GM23338 (cell line): ENCODE measurements at regions not wholly inside any gene's neighbourhood (a gene's known extent, or its start where the extent isn't known, plus 50 kb on each side); places are given as distances from the start of the nearest gene placed in this dataset.

Experiments
- ATAC-seq: fragments of 200-7000 bp; cut with Tn5 transposase; 3 replicates; pipeline ENCODE4 v1.9.1; 2020
- DNase-seq: peaks from one replicate; pipeline ENCODE4 v3.0.0-alpha.2; 2015; ENCODE audit warnings: low spot score
- H2AFZ ChIP-seq: fragments of 200-600 bp; sonication (generic); 2 replicates; pipeline ENCODE4 v1.8.0; 2016; ENCODE audit warnings: antibody characterized with exemption, mild to moderate bottlenecking, moderate library complexity
- H3F3A ChIP-seq: fragments of 200-600 bp; sonication (generic); replicated peaks from 2 replicates; pipeline ENCODE4 v1.8.0; 2017; ENCODE audit warnings: antibody characterized with exemption, mixed run types, low read depth
- H3K27ac ChIP-seq: fragments of 200-600 bp; sonication (generic); 2 replicates; pipeline ENCODE4 v1.6.1; 2016; ENCODE audit warnings: low read depth
- H3K27me3 ChIP-seq: fragments of 200-600 bp; sonication (generic); 2 replicates; pipeline ENCODE4 v1.8.0; 2016; ENCODE audit warnings: mild to moderate bottlenecking, mixed run types, moderate library complexity; ENCODE audit not compliant: insufficient read depth
- H3K36me3 ChIP-seq: fragments of 200-600 bp; sonication (generic); 2 replicates; pipeline ENCODE4 v1.8.0; 2016; ENCODE audit warnings: mild to moderate bottlenecking; ENCODE audit not compliant: insufficient read depth
- H3K4me1 ChIP-seq: fragments of 200-600 bp; sonication (generic); 2 replicates; pipeline ENCODE4 v1.8.0; 2016; ENCODE audit warnings: mild to moderate bottlenecking, moderate library complexity; ENCODE audit not compliant: insufficient read depth
- H3K4me2 ChIP-seq: fragments of 200-600 bp; sonication (generic); 2 replicates; pipeline ENCODE4 v1.7.1; 2017; ENCODE audit warnings: mixed run types
- H3K4me3 ChIP-seq: fragments of 200-600 bp; sonication (generic); 2 replicates; pipeline ENCODE4 v1.6.1; 2016; ENCODE audit warnings: mixed run types
- H3K79me2 ChIP-seq: fragments of 200-600 bp; sonication (generic); replicated peaks from 2 replicates; pipeline ENCODE4 v1.8.0; 2017; ENCODE audit warnings: mild to moderate bottlenecking; ENCODE audit not compliant: insufficient read depth
- H3K9me2 ChIP-seq: fragments of 200-600 bp; sonication (generic); 2 replicates; pipeline ENCODE4 v1.8.0; 2017; ENCODE audit not compliant: insufficient read depth
- H4K20me1 ChIP-seq: fragments of 200-600 bp; sonication (generic); replicated peaks from 2 replicates; pipeline ENCODE4 v1.8.0; 2017; ENCODE audit warnings: mild to moderate bottlenecking; ENCODE audit not compliant: insufficient read depth
- H3K27ac Mint-ChIP-seq: 2 replicates; pipeline ENCODE4 v1.8.0; 2020; ENCODE audit warnings: inconsistent platforms, mild to moderate bottlenecking, moderate library complexity, mixed read lengths
- H3K27me3 Mint-ChIP-seq: 3 replicates; pipeline ENCODE4 v1.8.0; 2022; ENCODE audit warnings: low read depth, mild to moderate bottlenecking, moderate library complexity, mixed read lengths, inconsistent platforms; ENCODE audit not compliant: insufficient read depth, poor library complexity
- H3K36me3 Mint-ChIP-seq: 3 replicates; pipeline ENCODE4 v1.8.0; 2021; ENCODE audit warnings: low read depth, mild to moderate bottlenecking, inconsistent platforms, moderate library complexity, mixed read lengths
- H3K4me1 Mint-ChIP-seq: 3 replicates; pipeline ENCODE4 v1.8.0; 2020; ENCODE audit warnings: mild to moderate bottlenecking, inconsistent platforms, mixed read lengths
- H3K4me3 Mint-ChIP-seq: 3 replicates; pipeline ENCODE4 v1.8.0; 2021; ENCODE audit warnings: moderate library complexity, mild to moderate bottlenecking, inconsistent platforms, mixed read lengths
- H3K9me3 Mint-ChIP-seq: 3 replicates; pipeline ENCODE4 v1.8.0; 2020; ENCODE audit warnings: moderate library complexity, mild to moderate bottlenecking, inconsistent platforms, mixed read lengths
- CREB1 ChIP-seq: fragments of 250-450 bp; sonication (Bioruptor Pico); IDR thresholded peaks from 2 replicates; pipeline ENCODE4 v1.5.0; 2020; ENCODE audit warnings: low read depth, mild to moderate bottlenecking, moderate library complexity
- EZH2phosphoT487 ChIP-seq: fragments of 200-600 bp; sonication (generic); IDR thresholded peaks from one replicate; pipeline ENCODE4 v1.8.1; 2018; ENCODE audit warnings: antibody characterized with exemption; ENCODE audit not compliant: unreplicated experiment
- JUNB ChIP-seq: IDR thresholded peaks from one replicate; pipeline ENCODE4 v1.6.1; 2016; ENCODE audit warnings: antibody characterized with exemption; ENCODE audit not compliant: unreplicated experiment
- STAT1 ChIP-seq: IDR thresholded peaks from one replicate; pipeline ENCODE4 v1.6.1; 2016; ENCODE audit warnings: antibody characterized with exemption; ENCODE audit not compliant: unreplicated experiment
- ZNF114 ChIP-seq: fragments of 250-450 bp; sonication (Bioruptor Pico); IDR thresholded peaks from 2 replicates; pipeline ENCODE4 v1.5.0; 2020; ENCODE audit warnings: mild to moderate bottlenecking, moderate library complexity
- ZNF331 ChIP-seq: fragments of 250-450 bp; sonication (Bioruptor Pico); IDR thresholded peaks from 2 replicates; pipeline ENCODE4 v1.5.0; 2020; ENCODE audit warnings: low read depth, mild to moderate bottlenecking, moderate library complexity
- TF ChIP-seq, protein P1 (sequence below), 2 experiments: fragments of 200-600 bp in 1 of 2; sonication (generic) in 1 of 2; conservative IDR thresholded peaks; 2 replicates each; pipeline versions ENCODE4 v1.5.1 to v1.6.1; 2016 to 2017; ENCODE audit warnings: antibody characterized with exemption in 2 of 2, low read depth in 2 of 2, mild to moderate bottlenecking in 2 of 2, moderate library complexity in 1 of 2
- TF ChIP-seq, protein P2 (sequence below): fragments of 250-450 bp; sonication (Bioruptor Pico); IDR thresholded peaks from 2 replicates; pipeline ENCODE4 v1.5.0; 2020; ENCODE audit warnings: mild to moderate bottlenecking, moderate library complexity

DNA sequence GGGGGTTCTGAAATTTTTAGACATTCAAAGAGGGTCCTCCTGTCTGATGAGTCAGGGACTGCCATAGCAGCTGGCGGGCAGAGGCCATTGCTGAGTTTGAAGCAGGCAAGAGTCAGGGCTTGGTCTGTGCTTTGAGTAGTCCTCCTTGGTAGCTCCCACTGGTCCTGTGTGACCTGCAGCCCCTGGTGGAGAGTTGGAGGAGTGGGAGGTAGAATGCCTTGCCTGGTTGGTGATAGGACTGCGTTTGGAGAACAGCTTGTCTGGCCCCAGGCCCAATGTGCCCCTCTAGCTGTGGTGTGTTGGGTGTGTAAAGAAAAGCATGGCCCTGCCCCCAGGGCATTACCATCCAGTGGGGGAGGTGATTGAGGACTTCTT lies 116.7 kb downstream of the BEGAIN start:
- peaks cover 11% of the 10 kb centered on the region for H3K4me1 ChIP-seq
- H4K20me1 ChIP-seq: no peaks in the 10 kb centered on the region; the same call in 1 of the 2 replicates
- Mint-ChIP-seq H3K27ac (no peak overlapping the region), H3K36me3 (no peaks in the 10 kb centered on the region; the same call in 2 of the 3 replicates), H3K27me3 (peaks cover 7% of the 10 kb centered on the region), H3K9me3 (no peaks in the 10 kb centered on the region), H3K4me1 (peaks cover 17% of the 10 kb centered on the region), H3K4me3 (no peak overlapping the region)
- no peak overlapping the region for H3K4me2 ChIP-seq
- H3K27ac ChIP-seq: no peak overlapping the region
- peaks cover 6% of the 10 kb centered on the region; the same call in 1 of the 2 replicates for H3F3A ChIP-seq
- no peak overlapping the region for H2AFZ ChIP-seq
- no peak overlapping the region for H3K4me3 ChIP-seq
- H3K79me2 ChIP-seq: no peaks in the 10 kb centered on the region
- ATAC-seq (no peak), DNase-seq (no peak)
- no peaks in the 10 kb centered on the region for H3K36me3 ChIP-seq
- H3K27me3 ChIP-seq: no peaks in the 10 kb centered on the region
- TF ChIP-seq, protein P1, sequence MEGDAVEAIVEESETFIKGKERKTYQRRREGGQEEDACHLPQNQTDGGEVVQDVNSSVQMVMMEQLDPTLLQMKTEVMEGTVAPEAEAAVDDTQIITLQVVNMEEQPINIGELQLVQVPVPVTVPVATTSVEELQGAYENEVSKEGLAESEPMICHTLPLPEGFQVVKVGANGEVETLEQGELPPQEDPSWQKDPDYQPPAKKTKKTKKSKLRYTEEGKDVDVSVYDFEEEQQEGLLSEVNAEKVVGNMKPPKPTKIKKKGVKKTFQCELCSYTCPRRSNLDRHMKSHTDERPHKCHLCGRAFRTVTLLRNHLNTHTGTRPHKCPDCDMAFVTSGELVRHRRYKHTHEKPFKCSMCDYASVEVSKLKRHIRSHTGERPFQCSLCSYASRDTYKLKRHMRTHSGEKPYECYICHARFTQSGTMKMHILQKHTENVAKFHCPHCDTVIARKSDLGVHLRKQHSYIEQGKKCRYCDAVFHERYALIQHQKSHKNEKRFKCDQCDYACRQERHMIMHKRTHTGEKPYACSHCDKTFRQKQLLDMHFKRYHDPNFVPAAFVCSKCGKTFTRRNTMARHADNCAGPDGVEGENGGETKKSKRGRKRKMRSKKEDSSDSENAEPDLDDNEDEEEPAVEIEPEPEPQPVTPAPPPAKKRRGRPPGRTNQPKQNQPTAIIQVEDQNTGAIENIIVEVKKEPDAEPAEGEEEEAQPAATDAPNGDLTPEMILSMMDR (conservative IDR thresholded peaks at IDR 0.05; ENCODE audit: low read depth in 2 of 2): 0 out of 4 replicates have a peak, but pooled peaks of 1 of the 2 experiments have one; percentile 6
- no peak for TF ChIP-seq EZH2phosphoT487
- no peaks in the 10 kb centered on the region for H3K9me2 ChIP-seq

DNA sequence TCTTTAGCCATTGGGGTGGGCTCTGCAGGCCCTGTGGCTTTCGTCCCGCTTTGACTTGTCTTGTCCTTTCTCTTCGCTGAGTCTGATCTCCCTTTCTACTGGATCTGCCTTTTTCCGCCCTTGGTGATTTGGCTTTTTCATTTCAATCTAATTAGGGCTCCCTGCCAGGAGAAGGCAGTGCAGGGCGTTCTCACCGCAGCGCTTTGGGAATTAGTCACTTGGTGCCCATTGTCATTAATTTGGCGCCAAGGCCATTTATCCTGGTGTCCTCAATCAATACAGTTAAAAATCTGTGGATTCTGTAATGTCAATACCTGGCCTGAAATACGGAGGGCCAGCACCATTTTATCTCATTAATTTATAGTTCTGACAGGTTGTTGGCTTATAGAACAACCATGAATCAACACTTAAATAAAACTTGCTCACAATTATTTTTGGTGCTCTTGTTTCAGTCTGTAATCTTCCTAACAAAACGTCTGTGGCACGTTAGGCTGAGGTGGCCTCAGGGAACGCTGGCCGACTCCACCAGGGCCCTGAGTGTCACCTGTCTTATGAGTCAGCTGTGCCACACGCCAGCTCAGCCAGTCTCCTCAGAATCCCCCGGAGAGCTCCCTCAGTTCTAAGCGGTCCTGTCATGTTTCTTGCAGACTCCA lies 115.7 kb downstream of the BEGAIN start:
- Histone ChIP-seq H2AFZ (no peak overlapping the region), H3K27ac (no peak overlapping the region), H3K4me1 (peaks cover under 1% of the 10 kb centered on the region; the same call in 1 of the 2 replicates), H3K9me2 (no peaks in the 10 kb centered on the region), H3K4me2 (no peak overlapping the region), H3F3A (peaks cover 5% of the 10 kb centered on the region; the same call in 1 of the 2 replicates), H4K20me1 (no peaks in the 10 kb centered on the region; the same call in 1 of the 2 replicates), H3K27me3 (no peaks in the 10 kb centered on the region), H3K4me3 (no peak overlapping the region), H3K79me2 (no peaks in the 10 kb centered on the region), H3K36me3 (no peaks in the 10 kb centered on the region)
- Mint-ChIP-seq H3K27me3 (peaks cover 7% of the 10 kb centered on the region), H3K4me3 (no peak overlapping the region), H3K4me1 (peaks cover 6% of the 10 kb centered on the region), H3K27ac (no peak overlapping the region), H3K9me3 (no peaks in the 10 kb centered on the region), H3K36me3 (no peaks in the 10 kb centered on the region; the same call in 2 of the 3 replicates)
- TF ChIP-seq JUNB (no peak), ZNF114 (CRISPR knock-in tag) (no peak)
- DNase-seq (no peak), ATAC-seq (no peak)

DNA sequence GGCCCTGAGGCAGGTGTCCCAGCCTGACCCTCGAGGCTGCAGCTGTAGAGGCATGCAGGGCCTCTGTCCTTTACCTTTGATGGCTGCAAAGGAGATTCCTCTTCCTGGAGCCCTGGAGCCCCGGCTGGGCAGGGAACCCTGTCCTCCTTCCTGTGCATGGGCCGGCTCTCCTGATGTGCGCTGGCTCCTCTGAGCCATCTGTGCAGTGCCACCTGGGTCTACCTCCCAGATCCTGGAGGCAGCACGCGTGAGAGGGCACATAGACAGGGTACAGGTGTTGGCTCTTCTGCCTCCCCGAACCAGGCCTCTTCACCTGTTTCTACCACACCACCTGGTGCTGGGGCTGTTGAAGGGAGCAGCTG lies 115.1 kb downstream of the BEGAIN start:
- ATAC-seq: no peak
- H3F3A ChIP-seq: 0 out of 2 replicates have a peak, but pooled peaks cover under 1% of the 10 kb centered on the region
- no peaks in the 10 kb centered on the region for H3K27me3 ChIP-seq
- peaks cover 3% of the 10 kb centered on the region; the same call in 1 of the 3 replicates for H3K4me1 Mint-ChIP-seq
- DNase-seq: no peak
- no peaks in the 10 kb centered on the region for H3K4me1 ChIP-seq
- H3K36me3 ChIP-seq: no peaks in the 10 kb centered on the region
- H3K4me3 ChIP-seq: no peak overlapping the region
- peaks cover 4% of the 10 kb centered on the region for H3K27me3 Mint-ChIP-seq
- no peaks in the 10 kb centered on the region; the same call in 2 of the 3 replicates for H3K36me3 Mint-ChIP-seq
- no peak overlapping the region for H3K27ac ChIP-seq
- no peak overlapping the region for H3K4me3 Mint-ChIP-seq
- no peaks in the 10 kb centered on the region for H3K79me2 ChIP-seq
- H3K9me3 Mint-ChIP-seq: no peaks in the 10 kb centered on the region
- H3K9me2 ChIP-seq: no peaks in the 10 kb centered on the region
- H4K20me1 ChIP-seq: no peaks in the 10 kb centered on the region; the same call in 1 of the 2 replicates
- no peak overlapping the region for H3K27ac Mint-ChIP-seq
- no peak overlapping the region for H2AFZ ChIP-seq
- H3K4me2 ChIP-seq: no peak overlapping the region
- TF ChIP-seq STAT1 (no peak), CREB1 (no peak), ZNF331 (CRISPR knock-in tag) (no peak), ZNF114 (CRISPR knock-in tag) (no peak)
- TF ChIP-seq, protein P2, sequence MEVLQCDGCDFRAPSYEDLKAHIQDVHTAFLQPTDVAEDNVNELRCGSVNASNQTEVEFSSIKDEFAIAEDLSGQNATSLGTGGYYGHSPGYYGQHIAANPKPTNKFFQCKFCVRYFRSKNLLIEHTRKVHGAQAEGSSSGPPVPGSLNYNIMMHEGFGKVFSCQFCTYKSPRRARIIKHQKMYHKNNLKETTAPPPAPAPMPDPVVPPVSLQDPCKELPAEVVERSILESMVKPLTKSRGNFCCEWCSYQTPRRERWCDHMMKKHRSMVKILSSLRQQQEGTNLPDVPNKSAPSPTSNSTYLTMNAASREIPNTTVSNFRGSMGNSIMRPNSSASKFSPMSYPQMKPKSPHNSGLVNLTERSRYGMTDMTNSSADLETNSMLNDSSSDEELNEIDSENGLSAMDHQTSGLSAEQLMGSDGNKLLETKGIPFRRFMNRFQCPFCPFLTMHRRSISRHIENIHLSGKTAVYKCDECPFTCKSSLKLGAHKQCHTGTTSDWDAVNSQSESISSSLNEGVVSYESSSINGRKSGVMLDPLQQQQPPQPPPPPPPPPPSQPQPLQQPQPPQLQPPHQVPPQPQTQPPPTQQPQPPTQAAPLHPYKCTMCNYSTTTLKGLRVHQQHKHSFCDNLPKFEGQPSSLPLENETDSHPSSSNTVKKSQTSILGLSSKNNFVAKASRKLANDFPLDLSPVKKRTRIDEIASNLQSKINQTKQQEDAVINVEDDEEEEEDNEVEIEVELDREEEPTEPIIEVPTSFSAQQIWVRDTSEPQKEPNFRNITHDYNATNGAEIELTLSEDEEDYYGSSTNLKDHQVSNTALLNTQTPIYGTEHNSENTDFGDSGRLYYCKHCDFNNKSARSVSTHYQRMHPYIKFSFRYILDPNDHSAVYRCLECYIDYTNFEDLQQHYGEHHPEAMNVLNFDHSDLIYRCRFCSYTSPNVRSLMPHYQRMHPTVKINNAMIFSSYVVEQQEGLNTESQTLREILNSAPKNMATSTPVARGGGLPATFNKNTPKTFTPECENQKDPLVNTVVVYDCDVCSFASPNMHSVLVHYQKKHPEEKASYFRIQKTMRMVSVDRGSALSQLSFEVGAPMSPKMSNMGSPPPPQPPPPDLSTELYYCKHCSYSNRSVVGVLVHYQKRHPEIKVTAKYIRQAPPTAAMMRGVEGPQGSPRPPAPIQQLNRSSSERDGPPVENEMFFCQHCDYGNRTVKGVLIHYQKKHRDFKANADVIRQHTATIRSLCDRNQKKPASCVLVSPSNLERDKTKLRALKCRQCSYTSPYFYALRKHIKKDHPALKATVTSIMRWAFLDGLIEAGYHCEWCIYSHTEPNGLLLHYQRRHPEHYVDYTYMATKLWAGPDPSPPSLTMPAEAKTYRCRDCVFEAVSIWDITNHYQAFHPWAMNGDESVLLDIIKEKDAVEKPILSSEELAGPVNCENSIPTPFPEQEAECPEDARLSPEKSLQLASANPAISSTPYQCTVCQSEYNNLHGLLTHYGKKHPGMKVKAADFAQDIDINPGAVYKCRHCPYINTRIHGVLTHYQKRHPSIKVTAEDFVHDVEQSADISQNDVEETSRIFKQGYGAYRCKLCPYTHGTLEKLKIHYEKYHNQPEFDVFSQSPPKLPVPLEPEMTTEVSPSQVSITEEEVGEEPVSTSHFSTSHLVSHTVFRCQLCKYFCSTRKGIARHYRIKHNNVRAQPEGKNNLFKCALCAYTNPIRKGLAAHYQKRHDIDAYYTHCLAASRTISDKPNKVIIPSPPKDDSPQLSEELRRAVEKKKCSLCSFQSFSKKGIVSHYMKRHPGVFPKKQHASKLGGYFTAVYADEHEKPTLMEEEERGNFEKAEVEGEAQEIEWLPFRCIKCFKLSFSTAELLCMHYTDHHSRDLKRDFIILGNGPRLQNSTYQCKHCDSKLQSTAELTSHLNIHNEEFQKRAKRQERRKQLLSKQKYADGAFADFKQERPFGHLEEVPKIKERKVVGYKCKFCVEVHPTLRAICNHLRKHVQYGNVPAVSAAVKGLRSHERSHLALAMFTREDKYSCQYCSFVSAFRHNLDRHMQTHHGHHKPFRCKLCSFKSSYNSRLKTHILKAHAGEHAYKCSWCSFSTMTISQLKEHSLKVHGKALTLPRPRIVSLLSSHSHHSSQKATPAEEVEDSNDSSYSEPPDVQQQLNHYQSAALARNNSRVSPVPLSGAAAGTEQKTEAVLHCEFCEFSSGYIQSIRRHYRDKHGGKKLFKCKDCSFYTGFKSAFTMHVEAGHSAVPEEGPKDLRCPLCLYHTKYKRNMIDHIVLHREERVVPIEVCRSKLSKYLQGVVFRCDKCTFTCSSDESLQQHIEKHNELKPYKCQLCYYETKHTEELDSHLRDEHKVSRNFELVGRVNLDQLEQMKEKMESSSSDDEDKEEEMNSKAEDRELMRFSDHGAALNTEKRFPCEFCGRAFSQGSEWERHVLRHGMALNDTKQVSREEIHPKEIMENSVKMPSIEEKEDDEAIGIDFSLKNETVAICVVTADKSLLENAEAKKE (CRISPR knock-in tag): no peak
